RWPE1 (cell line): ENCODE measurements at regions not wholly inside any gene's neighbourhood (a gene's known extent, or its start where the extent isn't known, plus 50 kb on each side); places are given as distances from the start of the nearest gene placed in this dataset.

Source experiments
- CTCF ChIA-PET: fragments of 350-600 bp; sonication (Branson Sonifier 250); formaldehyde crosslinking; extraction: SDS; loops from one replicate; lab custom pipeline; 2021; lab: Yijun Ruan, JAX
- POLR2A ChIA-PET: fragments of 400-600 bp; formaldehyde crosslinking; extraction: SDS; loops from one replicate; lab custom pipeline; 2020; ENCODE audit warnings: antibody characterized with exemption; ENCODE audit not compliant: low non-redundant PET; lab: Yijun Ruan, JAX
- DNase-seq: peaks from one replicate; pipeline ENCODE4 v3.0.0; 2012; ENCODE audit warnings: low spot score
- H3K27ac ChIP-seq: fragments of 450-650 bp; 2 replicates; pipeline ENCODE4 v1.5.1; 2017
- TF ChIP-seq, protein P1 (sequence below): fragments of 450-650 bp; conservative IDR thresholded peaks from 2 replicates; pipeline ENCODE4 v1.5.1; 2017; ENCODE audit warnings: low read depth, mild to moderate bottlenecking

DNA sequence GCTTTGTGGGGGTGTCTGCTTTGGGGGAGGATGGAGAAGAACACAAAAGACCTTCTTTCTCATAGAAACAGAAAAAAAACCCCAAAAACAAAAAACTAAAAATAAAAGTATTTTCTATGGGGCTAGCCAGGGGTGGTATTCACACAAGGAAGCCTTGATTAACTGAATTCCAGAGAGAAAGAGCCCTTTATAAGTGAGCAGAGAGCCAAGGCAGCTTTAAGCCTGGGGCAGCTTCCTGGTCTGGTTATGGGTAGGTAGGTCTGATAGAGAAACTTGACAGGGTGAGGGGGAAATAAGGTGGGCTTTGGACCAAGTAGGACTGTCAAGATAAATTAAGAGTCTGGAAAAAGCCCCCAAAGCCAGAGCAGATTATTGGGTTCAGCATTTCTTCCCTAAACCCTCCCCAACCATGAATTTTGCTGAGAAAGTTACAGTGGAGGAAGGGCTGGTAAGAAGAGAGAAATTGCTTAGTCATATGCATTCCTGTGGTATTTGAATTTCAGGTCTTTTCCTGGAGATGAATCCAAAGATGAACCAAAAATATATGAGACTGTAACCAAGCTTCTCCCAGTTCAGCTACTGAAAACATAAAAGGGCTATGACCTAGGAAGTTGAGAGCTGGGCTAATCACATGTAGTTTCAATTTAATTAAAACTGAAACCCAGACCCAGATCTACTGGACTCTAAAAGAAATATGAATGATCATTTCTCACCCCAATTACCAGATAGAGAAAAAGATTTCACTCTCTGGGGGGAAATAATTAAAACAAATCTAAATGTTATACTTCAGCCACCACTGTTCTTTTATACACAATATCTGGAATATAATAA lies 144.8 kb downstream of the TBC1D30 start:
- no peak overlapping the region for H3K27ac ChIP-seq
- ChIA-PET POLR2A (no interaction called here), CTCF (interaction anchor here (1.0 kb wide), 1 partner anchor 77 kb away, joined by 3 read pairs; no protein-coding TSS in a partner anchor)
- TF ChIP-seq, protein P1, sequence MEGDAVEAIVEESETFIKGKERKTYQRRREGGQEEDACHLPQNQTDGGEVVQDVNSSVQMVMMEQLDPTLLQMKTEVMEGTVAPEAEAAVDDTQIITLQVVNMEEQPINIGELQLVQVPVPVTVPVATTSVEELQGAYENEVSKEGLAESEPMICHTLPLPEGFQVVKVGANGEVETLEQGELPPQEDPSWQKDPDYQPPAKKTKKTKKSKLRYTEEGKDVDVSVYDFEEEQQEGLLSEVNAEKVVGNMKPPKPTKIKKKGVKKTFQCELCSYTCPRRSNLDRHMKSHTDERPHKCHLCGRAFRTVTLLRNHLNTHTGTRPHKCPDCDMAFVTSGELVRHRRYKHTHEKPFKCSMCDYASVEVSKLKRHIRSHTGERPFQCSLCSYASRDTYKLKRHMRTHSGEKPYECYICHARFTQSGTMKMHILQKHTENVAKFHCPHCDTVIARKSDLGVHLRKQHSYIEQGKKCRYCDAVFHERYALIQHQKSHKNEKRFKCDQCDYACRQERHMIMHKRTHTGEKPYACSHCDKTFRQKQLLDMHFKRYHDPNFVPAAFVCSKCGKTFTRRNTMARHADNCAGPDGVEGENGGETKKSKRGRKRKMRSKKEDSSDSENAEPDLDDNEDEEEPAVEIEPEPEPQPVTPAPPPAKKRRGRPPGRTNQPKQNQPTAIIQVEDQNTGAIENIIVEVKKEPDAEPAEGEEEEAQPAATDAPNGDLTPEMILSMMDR: no peak
- peak; percentile 69 for DNase-seq

DNA sequence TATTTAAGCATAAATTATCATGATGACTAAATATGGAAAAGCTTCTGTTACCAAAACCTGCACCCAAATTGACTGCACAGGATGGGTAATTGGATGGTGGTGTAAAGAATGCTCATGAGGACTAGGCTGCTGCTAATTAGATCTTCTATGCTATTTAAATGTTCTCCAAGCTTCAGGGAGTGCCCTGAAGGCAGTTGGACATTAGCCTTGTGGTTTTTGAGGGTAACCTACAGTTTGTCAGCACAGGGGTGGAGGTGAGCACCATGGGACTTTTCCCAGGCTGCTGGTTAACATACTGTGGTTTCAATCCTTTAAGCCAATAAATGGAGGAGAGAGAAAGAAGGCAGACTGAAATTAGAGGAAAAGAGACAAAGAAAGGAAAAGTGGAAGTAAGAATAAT lies 145.0 kb downstream of the WIF1 start:
- DNase-seq: peak; percentile 11
- CTCF ChIA-PET: interaction anchor here (0.7 kb wide), 1 partner anchor 1303 kb away, joined by 6 read pairs; no protein-coding TSS in a partner anchor
- TF ChIP-seq, protein P1: no peak
- H3K27ac ChIP-seq: no peak overlapping the region
- POLR2A ChIA-PET: interaction anchor here (0.5 kb wide), 1 partner anchor 623 kb away, joined by 3 read pairs; no protein-coding TSS in a partner anchor

DNA sequence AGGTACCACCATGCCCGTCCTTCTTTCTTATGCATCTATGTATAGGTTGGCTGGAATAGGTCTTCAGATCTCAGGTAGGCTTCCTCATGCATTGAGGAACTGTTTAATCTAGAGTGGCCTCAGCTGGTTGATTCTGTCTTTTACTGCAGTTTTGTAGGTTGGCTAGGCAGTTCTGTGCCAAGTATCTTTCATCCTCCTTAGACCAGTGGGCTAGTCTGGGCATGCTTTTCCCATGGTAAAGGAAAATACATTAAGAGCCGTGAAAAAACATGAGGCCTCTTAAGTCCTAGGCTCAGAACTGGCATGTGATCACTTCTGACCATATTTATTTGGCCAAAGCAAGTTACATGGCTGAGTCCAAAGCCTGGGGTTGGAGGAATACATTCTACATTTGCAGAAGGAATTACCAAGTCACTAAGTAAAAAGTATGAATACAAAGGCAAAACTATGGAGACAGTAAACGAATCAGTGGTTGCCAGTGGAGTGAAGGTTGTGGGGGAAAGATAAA lies 137.3 kb downstream of the WIF1 start:
- DNase-seq: peak; percentile 59
- POLR2A ChIA-PET: no interaction called here
- peak overlapping the region; percentile 58; the same call in 1 of the 2 replicates for H3K27ac ChIP-seq
- CTCF ChIA-PET: no interaction called here
- TF ChIP-seq, protein P1: no peak

DNA sequence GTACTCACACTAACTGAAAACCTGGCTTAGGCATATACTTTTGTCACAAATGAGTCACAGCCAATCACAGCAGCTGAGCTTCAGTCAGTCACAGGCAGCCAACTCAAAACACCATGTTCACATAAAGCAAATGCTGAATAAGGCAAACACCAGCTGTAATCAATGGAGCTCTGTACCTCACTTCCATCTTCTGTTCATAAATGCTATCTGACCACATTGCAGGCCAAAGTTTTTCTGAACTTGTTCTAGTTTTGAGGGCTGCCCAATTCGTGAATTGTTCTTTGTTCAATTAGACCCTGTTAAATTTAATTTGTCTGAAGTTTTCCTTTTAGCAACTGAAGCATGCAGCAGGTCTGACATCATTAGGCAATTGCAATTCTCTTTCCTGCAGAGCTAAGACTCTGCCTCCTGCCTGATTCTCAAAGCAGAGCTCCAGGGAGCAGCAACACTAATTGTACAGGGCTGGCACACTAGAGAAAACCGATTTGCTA lies 129.9 kb downstream of the WIF1 start:
- no peak overlapping the region for H3K27ac ChIP-seq
- POLR2A ChIA-PET: interaction anchor here (0.6 kb wide), 1 partner anchor 434 kb away, joined by 8 read pairs; no protein-coding TSS in a partner anchor
- CTCF ChIA-PET: interaction anchor here (1.2 kb wide), 1 partner anchor 192 kb away, joined by 3 read pairs; no protein-coding TSS in a partner anchor
- no peak for DNase-seq
- TF ChIP-seq, protein P1: no peak

GRCh38 chr12:64992116-64992515 lies 129.0 kb downstream of the WIF1 start:
- no peak for DNase-seq
- ChIA-PET CTCF (no interaction called here), POLR2A (no interaction called here)
- H3K27ac ChIP-seq: no peak overlapping the region
- TF ChIP-seq, protein P1: no peak

DNA sequence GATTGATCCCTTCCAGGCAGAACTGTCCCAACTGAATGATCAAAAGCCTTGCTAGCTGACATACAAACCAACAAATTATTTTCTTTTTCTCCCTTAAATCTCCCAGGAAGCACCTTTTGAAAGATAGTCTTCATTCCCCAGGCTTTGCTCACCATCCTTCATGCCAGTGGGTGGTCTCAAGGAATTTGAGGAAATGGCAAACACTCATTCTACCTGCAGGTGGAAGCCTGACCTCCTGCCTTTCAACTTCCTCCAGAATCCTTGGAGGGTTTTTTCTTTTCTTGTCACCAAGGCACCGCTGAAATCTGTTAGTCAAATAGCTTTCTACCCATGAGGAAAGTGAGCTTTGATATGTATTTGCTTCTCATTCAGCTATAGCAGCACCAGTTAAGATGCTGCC lies 128.5 kb downstream of the WIF1 start:
- CTCF ChIA-PET: no interaction called here
- POLR2A ChIA-PET: no interaction called here
- TF ChIP-seq, protein P1: no peak
- DNase-seq: no peak
- H3K27ac ChIP-seq: no peak overlapping the region
